GM12892 (cell line): ENCODE measurements at regions not wholly inside any gene's neighbourhood (a gene's known extent, or its start where the extent isn't known, plus 50 kb on each side); places are given as distances from the start of the nearest gene placed in this dataset.

Source experiments
- POLR2A ChIP-seq: IDR thresholded peaks from 2 replicates; pipeline ENCODE4 v1.6.1; 2011; ENCODE audit warnings: low read depth, low read length, control low read depth
- POLR2AphosphoS5 ChIP-seq: IDR thresholded peaks from 2 replicates; pipeline ENCODE4 v1.6.1; 2011; ENCODE audit warnings: low read depth, low read length, control low read depth

DNA sequence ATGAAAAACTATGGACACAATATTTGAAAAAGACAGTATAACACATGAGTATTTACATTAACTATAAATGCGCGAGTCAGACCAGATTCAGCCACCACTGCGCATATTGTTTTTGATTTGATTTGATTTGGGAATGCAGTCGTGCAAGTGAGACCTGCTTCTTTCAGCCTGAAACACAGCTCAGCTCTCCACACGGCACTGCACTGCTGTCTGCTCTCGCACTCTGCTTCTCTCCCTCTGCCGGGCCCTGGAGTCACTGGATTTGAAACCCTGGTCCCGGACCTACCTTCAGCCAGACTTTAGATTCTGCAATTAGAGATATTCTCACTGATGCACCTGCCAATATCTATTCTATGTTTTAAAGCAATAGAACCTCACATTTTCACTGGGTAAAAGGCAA lies 143.9 kb upstream of the TMEM132C start:
- TF ChIP-seq POLR2A (no peak), POLR2AphosphoS5 (no peak)
